HCT116 (cell line): ENCODE measurements at regions not wholly inside any gene's neighbourhood (a gene's known extent, or its start where the extent isn't known, plus 50 kb on each side); places are given as distances from the start of the nearest gene placed in this dataset.
"Not testable (repeated sequence)": the region's sequence is repeated elsewhere in the genome, so short reads cannot be mapped to it uniquely, and the experiment has no call there.

Experiments
- ATAC-seq: fragments of 200-7000 bp; cut with Tn5 transposase; 2 replicates; pipeline ENCODE4 v1.9.1; 2020; ENCODE audit warnings: mild to moderate bottlenecking, moderate library complexity
- BruUV-seq: library from RNA; stranded (reverse); fragments of 400-500 nt; replicated peaks from 2 replicates; lab custom pipeline; 2021; lab: Mats Ljungman, UMichigan
- CTCF ChIA-PET: fragments of 300-600 bp; sonication (Branson Sonifier 250); formaldehyde crosslinking; loops from one replicate; lab custom pipeline; 2021; ENCODE audit warnings: antibody characterized with exemption; lab: Charles Lee
- POLR2A ChIA-PET: fragments of 300-600, 350-600 bp; sonication (Branson Sonifier 250); formaldehyde crosslinking; loops from one replicate; lab custom pipeline; 2021; ENCODE audit warnings: antibody characterized with exemption; lab: Charles Lee
- RAD21 ChIA-PET, 2 experiments: fragments of 300-600 bp; sonication (Branson Sonifier 250); formaldehyde crosslinking; loops; one replicate each; lab custom pipeline; 2023; ENCODE audit warnings: low total read pairs in 2 of 2; ENCODE audit not compliant: uncharacterized antibody in 2 of 2, unreplicated experiment in 2 of 2, low non-redundant PET in 1 of 2; lab: Charles Lee
- DNase-seq: peaks from one replicate; pipeline ENCODE4 v3.0.0-alpha.2; 2010; ENCODE audit warnings: low read depth, low spot score
- H2AFZ ChIP-seq: fragments of 200-600 bp; shearing (Covaris generic), sonication (generic); 2 replicates; pipeline ENCODE4 v1.6.1; 2017; ENCODE audit warnings: low read depth, mixed run types, mixed read lengths, antibody characterized with exemption, low read length; ENCODE audit not compliant: poor library complexity, severe bottlenecking
- H3K27ac ChIP-seq: 2 replicates; pipeline ENCODE4 v1.5.1; 2012; ENCODE audit warnings: low read depth, low read length
- H3K27me3 ChIP-seq: fragments of 200-600 bp; sonication (generic); 2 replicates; pipeline ENCODE4 v1.6.1; 2016; ENCODE audit warnings: mixed run types, low read length, mixed read lengths; ENCODE audit not compliant: insufficient read depth
- H3K36me3 ChIP-seq, 2 experiments: fragments of 200-500 bp in 1 of 2; fragments of 200-600 bp in 1 of 2; sonication (Bioruptor generic) in 1 of 2; sonication (generic) in 1 of 2; 2 replicates each; pipeline versions ENCODE4 v1.5.1 to v1.6.1; 2014 to 2016; ENCODE audit warnings: low read length in 2 of 2, inconsistent platforms in 1 of 2, mixed read lengths in 1 of 2, mixed run types in 1 of 2; ENCODE audit not compliant: insufficient read depth in 2 of 2, control insufficient read depth in 1 of 2
- H3K4me1 ChIP-seq, 2 experiments: fragments of 200-600 bp in 1 of 2; sonication (generic) in 1 of 2; 2 replicates each; pipeline versions ENCODE4 v1.5.1 to v1.6.1; 2012 to 2017; ENCODE audit warnings: low read length in 2 of 2, inconsistent platforms in 1 of 2, mild to moderate bottlenecking in 1 of 2, mixed read lengths in 1 of 2, mixed run types in 1 of 2, moderate library complexity in 1 of 2; ENCODE audit not compliant: insufficient read depth in 2 of 2, control insufficient read depth in 1 of 2
- H3K4me2 ChIP-seq: fragments of 200-600 bp; sonication (generic); 2 replicates; pipeline ENCODE4 v1.6.1; 2017; ENCODE audit warnings: mixed run types, low read length, mixed read lengths
- H3K4me3 ChIP-seq, 2 experiments: fragments of 200-600 bp in 1 of 2; sonication (generic) in 1 of 2; replicated peaks in 1 of 2; 2 replicates each; pipeline ENCODE4 v1.5.1; 2011 to 2016; ENCODE audit warnings: low read length in 2 of 2, control low read depth in 1 of 2, low read depth in 1 of 2, mild to moderate bottlenecking in 1 of 2, mixed read lengths in 1 of 2, mixed run types in 1 of 2
- H3K79me2 ChIP-seq: fragments of 200-600 bp; sonication (generic); 2 replicates; pipeline ENCODE4 v1.6.1; 2017; ENCODE audit warnings: mild to moderate bottlenecking, mixed run types, low read length, moderate library complexity, mixed read lengths; ENCODE audit not compliant: insufficient read depth
- H3K9ac ChIP-seq: fragments of 200-600 bp; sonication (generic); 2 replicates; pipeline ENCODE4 v1.6.1; 2016; ENCODE audit warnings: low read length, mixed read lengths
- H3K9me2 ChIP-seq: fragments of 200-600 bp; sonication (generic), shearing (Covaris generic); 2 replicates; pipeline ENCODE4 v1.6.1; 2017; ENCODE audit warnings: mixed run types, mild to moderate bottlenecking, moderate library complexity; ENCODE audit not compliant: insufficient read depth
- H3K9me3 ChIP-seq, 2 experiments: fragments of 200-500 bp in 1 of 2; fragments of 200-600 bp in 1 of 2; sonication (Bioruptor generic) in 1 of 2; sonication (generic) in 1 of 2; 2 replicates each; pipeline ENCODE4 v1.6.1; 2014 to 2017; ENCODE audit warnings: low read length in 2 of 2, mixed read lengths in 2 of 2, inconsistent platforms in 1 of 2, low read depth in 1 of 2, mild to moderate bottlenecking in 1 of 2, mixed run types in 1 of 2, moderate library complexity in 1 of 2; ENCODE audit not compliant: control insufficient read depth in 1 of 2, insufficient read depth in 1 of 2
- H4K20me1 ChIP-seq: fragments of 200-600 bp; sonication (generic), shearing (Covaris generic); 2 replicates; pipeline ENCODE4 v1.6.1; 2017; ENCODE audit warnings: mixed run types, mild to moderate bottlenecking, moderate library complexity; ENCODE audit not compliant: insufficient read depth
- intact Hi-C: fragments of 100-400 bp; cut with micrococcal nuclease; formaldehyde crosslinking; loops from 2 replicates; pipeline ENCODE4 v1.10.0; 2022

DNA sequence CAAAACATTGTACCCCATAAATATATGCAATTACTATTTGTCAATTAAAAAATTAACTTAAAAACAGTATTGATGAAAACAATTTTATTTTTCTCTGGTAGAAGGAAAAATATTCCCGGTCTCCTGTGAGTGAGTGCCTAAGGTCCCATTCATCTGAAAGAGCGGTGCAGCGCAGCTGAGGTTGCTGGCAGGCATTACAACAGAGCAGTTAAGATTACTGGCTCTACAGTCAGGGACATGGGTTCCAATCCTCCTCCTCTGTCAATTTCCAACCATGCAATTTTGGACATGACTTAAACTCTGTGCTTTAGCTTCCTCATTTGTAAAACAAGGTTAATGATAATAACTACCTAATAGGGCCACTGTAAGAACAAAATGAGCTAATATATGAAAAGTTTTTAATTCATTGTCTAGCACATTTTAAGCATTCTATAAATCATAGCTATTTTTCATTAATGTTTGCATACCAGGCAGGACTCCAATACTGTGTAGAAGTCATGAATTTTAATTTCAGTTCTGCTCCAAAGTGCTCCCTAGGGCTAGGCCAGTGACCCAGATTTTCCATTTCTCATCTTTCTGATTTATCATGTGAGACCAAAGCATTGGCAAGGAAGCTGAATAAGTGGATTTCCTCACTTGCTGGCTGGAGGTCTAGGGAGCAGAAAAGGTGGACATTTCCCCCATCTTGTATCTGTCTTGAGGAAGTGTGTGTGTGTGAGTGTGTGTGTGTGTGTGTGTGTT lies 174.2 kb upstream of the NBPF19 start:
- H3K36me3 ChIP-seq, H3K79me2 ChIP-seq, RAD21 ChIA-PET, ATAC-seq, H3K9me2 ChIP-seq, CTCF ChIA-PET, H3K27ac ChIP-seq, BruUV-seq, H3K4me1 ChIP-seq, H4K20me1 ChIP-seq, H2AFZ ChIP-seq, DNase-seq, intact Hi-C loops, H3K27me3 ChIP-seq, H3K9ac ChIP-seq, H3K9me3 ChIP-seq, H3K4me2 ChIP-seq, H3K4me3 ChIP-seq, POLR2A ChIA-PET: not testable (repeated sequence)

DNA sequence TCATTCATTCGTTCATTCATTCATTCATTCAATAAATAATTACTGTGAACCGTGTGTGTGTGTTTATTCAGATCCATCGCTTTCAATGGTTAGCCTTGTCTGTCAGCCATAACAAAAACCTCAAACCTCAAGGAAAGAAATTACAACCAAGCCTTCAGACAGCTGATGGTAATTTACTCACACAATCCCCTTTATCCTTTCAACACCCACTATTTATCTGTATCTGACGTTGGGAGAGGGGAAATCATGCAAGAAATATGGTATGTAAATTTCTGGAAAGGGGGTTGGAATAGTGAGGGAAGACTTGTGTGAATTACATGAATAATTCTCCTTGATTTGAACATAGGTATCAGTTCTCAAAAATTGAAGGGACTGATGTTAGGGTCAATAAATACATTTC lies 173.6 kb upstream of the NBPF19 start:
- CTCF ChIA-PET, ATAC-seq, BruUV-seq, POLR2A ChIA-PET, H3K9me3 ChIP-seq, H3K27me3 ChIP-seq, H3K4me3 ChIP-seq, H3K27ac ChIP-seq, H4K20me1 ChIP-seq, H3K9ac ChIP-seq, H3K4me1 ChIP-seq, H3K9me2 ChIP-seq, H3K4me2 ChIP-seq, H2AFZ ChIP-seq, RAD21 ChIA-PET, H3K36me3 ChIP-seq, H3K79me2 ChIP-seq, intact Hi-C loops, DNase-seq: not testable (repeated sequence)

GRCh38 chr1:149304796-149305195 lies 170.0 kb upstream of the NBPF19 start:
- RAD21 ChIA-PET, H3K27me3 ChIP-seq, H3K4me3 ChIP-seq, H4K20me1 ChIP-seq, H3K36me3 ChIP-seq, H3K4me2 ChIP-seq, H3K9ac ChIP-seq, H3K9me3 ChIP-seq, H3K9me2 ChIP-seq, CTCF ChIA-PET, H3K27ac ChIP-seq, DNase-seq, intact Hi-C loops, BruUV-seq, POLR2A ChIA-PET, H3K79me2 ChIP-seq, H3K4me1 ChIP-seq, H2AFZ ChIP-seq: not testable (repeated sequence)
- ATAC-seq: peak; percentile 80

GRCh38 chr1:149307640-149308039 lies 167.2 kb upstream of the NBPF19 start:
- H3K27ac ChIP-seq, H3K79me2 ChIP-seq, ATAC-seq, H3K9me2 ChIP-seq, H2AFZ ChIP-seq, RAD21 ChIA-PET, H3K27me3 ChIP-seq, H3K4me3 ChIP-seq, H4K20me1 ChIP-seq, H3K9me3 ChIP-seq, POLR2A ChIA-PET, H3K36me3 ChIP-seq, DNase-seq, H3K9ac ChIP-seq, BruUV-seq, intact Hi-C loops, H3K4me2 ChIP-seq, CTCF ChIA-PET, H3K4me1 ChIP-seq: not testable (repeated sequence)
